ENCODE measurements at regions not wholly inside any gene's neighbourhood (a gene's known extent, or its start where the extent isn't known, plus 50 kb on each side); places are given as distances from the start of the nearest gene placed in this dataset.

DNA sequence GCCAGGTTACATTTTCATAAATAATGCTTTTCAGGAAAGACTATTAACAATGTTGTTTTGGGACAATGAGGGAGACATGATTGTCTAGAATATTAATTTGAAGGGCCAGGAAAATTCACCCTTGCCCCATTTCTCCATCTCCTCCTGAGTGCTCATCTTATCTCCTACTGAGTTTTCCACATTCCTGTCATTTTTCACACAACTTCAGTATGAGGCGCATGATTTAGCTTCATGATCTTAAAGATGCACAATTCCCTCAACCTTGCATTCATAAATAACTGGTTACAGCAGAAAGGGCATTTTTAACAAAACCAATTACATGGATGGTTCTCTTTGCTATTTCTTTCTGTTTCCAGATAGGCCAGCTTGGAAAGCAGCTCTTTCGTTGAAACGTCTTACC is 1699.2 kb upstream of the IGFBP7 start:
- in situ Hi-C loops (cut with MboI) = no loop called here
- TF ChIP-seq STAT3 (IDR thresholded peaks at IDR 0.05; ENCODE audit: low read depth, low read length) = no peak
- TF ChIP-seq TBL1XR1 (IDR thresholded peaks at IDR 0.05; ENCODE audit: low read depth, low read length) = no peak
- TF ChIP-seq, protein P1, sequence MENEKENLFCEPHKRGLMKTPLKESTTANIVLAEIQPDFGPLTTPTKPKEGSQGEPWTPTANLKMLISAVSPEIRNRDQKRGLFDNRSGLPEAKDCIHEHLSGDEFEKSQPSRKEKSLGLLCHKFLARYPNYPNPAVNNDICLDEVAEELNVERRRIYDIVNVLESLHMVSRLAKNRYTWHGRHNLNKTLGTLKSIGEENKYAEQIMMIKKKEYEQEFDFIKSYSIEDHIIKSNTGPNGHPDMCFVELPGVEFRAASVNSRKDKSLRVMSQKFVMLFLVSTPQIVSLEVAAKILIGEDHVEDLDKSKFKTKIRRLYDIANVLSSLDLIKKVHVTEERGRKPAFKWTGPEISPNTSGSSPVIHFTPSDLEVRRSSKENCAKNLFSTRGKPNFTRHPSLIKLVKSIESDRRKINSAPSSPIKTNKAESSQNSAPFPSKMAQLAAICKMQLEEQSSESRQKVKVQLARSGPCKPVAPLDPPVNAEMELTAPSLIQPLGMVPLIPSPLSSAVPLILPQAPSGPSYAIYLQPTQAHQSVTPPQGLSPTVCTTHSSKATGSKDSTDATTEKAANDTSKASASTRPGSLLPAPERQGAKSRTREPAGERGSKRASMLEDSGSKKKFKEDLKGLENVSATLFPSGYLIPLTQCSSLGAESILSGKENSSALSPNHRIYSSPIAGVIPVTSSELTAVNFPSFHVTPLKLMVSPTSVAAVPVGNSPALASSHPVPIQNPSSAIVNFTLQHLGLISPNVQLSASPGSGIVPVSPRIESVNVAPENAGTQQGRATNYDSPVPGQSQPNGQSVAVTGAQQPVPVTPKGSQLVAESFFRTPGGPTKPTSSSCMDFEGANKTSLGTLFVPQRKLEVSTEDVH (IDR thresholded peaks at IDR 0.05; ENCODE audit: low read depth, partially characterized antibody) = no peak
- TF ChIP-seq RBBP5 (conservative IDR thresholded peaks at IDR 0.05) = no peak
- no peak for TF ChIP-seq TCF3 (IDR thresholded peaks at IDR 0.05; ENCODE audit: borderline replicate concordance, insufficient read depth, low read depth, low read length)
- no peaks in the 10 kb centered on the region for H4K20me1 ChIP-seq (ENCODE audit: control insufficient read depth, insufficient read depth)
- no peak overlapping the region for H3K9ac ChIP-seq (ENCODE audit: control insufficient read depth, insufficient read depth, low read length)
- no peak overlapping the region for H2AFZ ChIP-seq (ENCODE audit: control insufficient read depth, low read depth, low read length)
- no peak overlapping the region for H3K4me3 ChIP-seq
- POLR2A ChIA-PET = no interaction called here
- no peaks in the 10 kb centered on the region for H3K4me1 ChIP-seq (ENCODE audit: control insufficient read depth, insufficient read depth, low read length)
- SMC1A ChIA-PET (ENCODE audit: uncharacterized antibody, unreplicated experiment) = interaction anchor here (1.2 kb wide), 1 partner anchor 86 kb away, joined by 3 read pairs; no protein-coding TSS in a partner anchor
- no peaks in the 10 kb centered on the region for H3K27me3 ChIP-seq (replicated peaks in 1 of 2; ENCODE audit: control insufficient read depth in 2 of 2, insufficient read depth in 2 of 2, low read length in 1 of 2)
- H3K9me3 ChIP-seq (replicated peaks; ENCODE audit: control insufficient read depth, insufficient read depth, low read length) = no peaks in the 10 kb centered on the region
- no peak overlapping the region for H3K4me2 ChIP-seq (ENCODE audit: control insufficient read depth, insufficient read depth)
- BruUV-seq (replicated peaks) = no TSS peak
- no peak overlapping the region for H3K27ac ChIP-seq (ENCODE audit: control insufficient read depth, insufficient read depth)
- WGBS (ENCODE audit: insufficient coverage, insufficient replicate concordance, low lambda C conversion rate, missing lambda C conversion rate) = 0% methylated on average over 3 of the region's 3 CpGs
- no peaks in the 10 kb centered on the region for H3K36me3 ChIP-seq (ENCODE audit: control insufficient read depth in 2 of 2, insufficient read depth in 2 of 2, low read length in 1 of 2)
- CTCF ChIA-PET = no interaction called here
- ATAC-seq (no peak), DNase-seq (ENCODE audit: low read depth, low spot score) (no peak), FAIRE-seq (no peak)
- intact Hi-C loops (cut with micrococcal nuclease; ENCODE audit: unreplicated experiment) = no loop called here
- no peaks in the 10 kb centered on the region for H3K79me2 ChIP-seq (ENCODE audit: control insufficient read depth, insufficient read depth, low read length)
- RAD21 ChIA-PET (ENCODE audit: unreplicated experiment) = no interaction called here

DNA sequence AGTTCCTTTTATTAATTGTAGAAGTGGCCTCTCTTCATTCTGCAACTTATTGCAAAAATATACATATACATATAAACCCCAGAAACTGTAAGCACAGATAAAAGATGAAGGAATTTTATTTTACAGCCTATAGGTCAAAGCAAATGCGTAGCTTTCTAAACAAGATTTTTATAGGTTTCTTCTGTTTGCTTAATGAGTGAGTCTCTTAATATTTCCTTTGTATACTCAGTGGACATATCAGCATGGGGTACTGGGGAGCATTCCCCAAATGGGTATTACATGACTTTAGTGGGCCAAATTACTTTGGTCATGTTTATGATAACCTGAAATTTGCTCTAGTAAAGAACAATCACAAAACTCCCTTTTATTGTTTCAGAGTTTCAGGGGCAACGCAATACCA is 1698.6 kb upstream of the IGFBP7 start:
- Histone ChIP-seq H3K4me2 (ENCODE audit: control insufficient read depth, insufficient read depth) (no peak overlapping the region), H3K79me2 (ENCODE audit: control insufficient read depth, insufficient read depth, low read length) (no peaks in the 10 kb centered on the region), H4K20me1 (ENCODE audit: control insufficient read depth, insufficient read depth) (no peaks in the 10 kb centered on the region), H3K27ac (ENCODE audit: control insufficient read depth, insufficient read depth) (no peak overlapping the region), H3K27me3 (replicated peaks in 1 of 2; ENCODE audit: control insufficient read depth in 2 of 2, insufficient read depth in 2 of 2, low read length in 1 of 2) (no peaks in the 10 kb centered on the region), H3K36me3 (ENCODE audit: control insufficient read depth in 2 of 2, insufficient read depth in 2 of 2, low read length in 1 of 2) (no peaks in the 10 kb centered on the region), H3K4me1 (ENCODE audit: control insufficient read depth, insufficient read depth, low read length) (no peaks in the 10 kb centered on the region), H3K4me3 (no peak overlapping the region), H2AFZ (ENCODE audit: control insufficient read depth, low read depth, low read length) (no peak overlapping the region), H3K9me3 (replicated peaks; ENCODE audit: control insufficient read depth, insufficient read depth, low read length) (no peaks in the 10 kb centered on the region), H3K9ac (ENCODE audit: control insufficient read depth, insufficient read depth, low read length) (no peak overlapping the region)
- no TSS peak for BruUV-seq (replicated peaks)
- ATAC-seq (no peak), FAIRE-seq (no peak), DNase-seq (ENCODE audit: low read depth, low spot score) (no peak)
- ChIA-PET SMC1A (ENCODE audit: uncharacterized antibody, unreplicated experiment) (interaction anchor here (1.2 kb wide), 1 partner anchor 86 kb away, joined by 3 read pairs; no protein-coding TSS in a partner anchor), RAD21 (ENCODE audit: unreplicated experiment) (no interaction called here), POLR2A (no interaction called here), CTCF (no interaction called here)
- intact Hi-C loops (cut with micrococcal nuclease; ENCODE audit: unreplicated experiment) (no loop called here), in situ Hi-C loops (cut with MboI) (no loop called here)
- 22% methylated on average over 2 of the region's 2 CpGs for WGBS (ENCODE audit: insufficient coverage, insufficient replicate concordance, low lambda C conversion rate, missing lambda C conversion rate)
- TF ChIP-seq, protein P2, sequence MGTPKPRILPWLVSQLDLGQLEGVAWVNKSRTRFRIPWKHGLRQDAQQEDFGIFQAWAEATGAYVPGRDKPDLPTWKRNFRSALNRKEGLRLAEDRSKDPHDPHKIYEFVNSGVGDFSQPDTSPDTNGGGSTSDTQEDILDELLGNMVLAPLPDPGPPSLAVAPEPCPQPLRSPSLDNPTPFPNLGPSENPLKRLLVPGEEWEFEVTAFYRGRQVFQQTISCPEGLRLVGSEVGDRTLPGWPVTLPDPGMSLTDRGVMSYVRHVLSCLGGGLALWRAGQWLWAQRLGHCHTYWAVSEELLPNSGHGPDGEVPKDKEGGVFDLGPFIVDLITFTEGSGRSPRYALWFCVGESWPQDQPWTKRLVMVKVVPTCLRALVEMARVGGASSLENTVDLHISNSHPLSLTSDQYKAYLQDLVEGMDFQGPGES (IDR thresholded peaks at IDR 0.05) = no peak
- TF ChIP-seq FOXM1 (IDR thresholded peaks at IDR 0.05; ENCODE audit: low read depth, low read length) = no peak

Measured in GM12878 (cell line).